ENCODE measurements at regions not wholly inside any gene's neighbourhood (a gene's known extent, or its start where the extent isn't known, plus 50 kb on each side); places are given as distances from the start of the nearest gene placed in this dataset.
A peak's percentile ranks its signal among the peaks of the same experiment; 100 is the strongest.

GRCh38 chr15:88979674-88980073 lies 66.5 kb upstream of the MFGE8 start:
- Histone ChIP-seq H3K4me1 (peaks cover 0 to 19% (median 17%) of the 10 kb centered on the region in 4 donors), H3K27me3 (no peaks in the 10 kb centered on the region), H3K9me3 (peaks cover 0 to 4% (median 0%) of the 10 kb centered on the region in 4 donors), H3K4me3 (no peak overlapping the region), H3K36me3 (no peaks in the 10 kb centered on the region), H3K27ac (replicated peaks in 1 of 4) (no peak overlapping the region)
- TF ChIP-seq EP300 (IDR thresholded peaks at IDR 0.05) (no peak), POLR2AphosphoS5 (IDR thresholded peaks at IDR 0.05) (no peak), CTCF (IDR thresholded peaks at IDR 0.05) (no peak), POLR2A (IDR thresholded peaks at IDR 0.05; ENCODE audit: low read depth) (no peak)
- 75% methylated on average over 7 of the region's 8 CpGs for WGBS
- no peak for DNase-seq (ENCODE audit: extremely low spot score)
- intact Hi-C loops (cut with DNase I): no loop called here

GRCh38 chr15:88980498-88980897 lies 67.3 kb upstream of the MFGE8 start:
- DNase-seq (ENCODE audit: extremely low spot score): no peak
- peaks cover 0 to 4% (median 0%) of the 10 kb centered on the region in 4 donors for H3K9me3 ChIP-seq
- H3K4me1 ChIP-seq: peaks cover 0 to 19% (median 17%) of the 10 kb centered on the region in 4 donors
- no peaks in the 10 kb centered on the region for H3K27me3 ChIP-seq
- no peaks in the 10 kb centered on the region for H3K36me3 ChIP-seq
- no peak overlapping the region for H3K4me3 ChIP-seq
- intact Hi-C loops (cut with DNase I): no loop called here
- WGBS: 87% methylated on average over 4 of the region's 4 CpGs
- TF ChIP-seq POLR2A (IDR thresholded peaks at IDR 0.05; ENCODE audit: low read depth): no peak
- TF ChIP-seq CTCF (IDR thresholded peaks at IDR 0.05): no peak
- TF ChIP-seq POLR2AphosphoS5 (IDR thresholded peaks at IDR 0.05): no peak
- TF ChIP-seq EP300 (IDR thresholded peaks at IDR 0.05): no peak
- H3K27ac ChIP-seq (replicated peaks in 1 of 4): no peak overlapping the region

GRCh38 chr15:88981244-88982215 lies 68.4 kb upstream of the MFGE8 start:
- Histone ChIP-seq H3K36me3 (no peaks in the 10 kb centered on the region), H3K27me3 (no peaks in the 10 kb centered on the region), H3K9me3 (peaks cover 0 to 3% (median 0%) of the 10 kb centered on the region in 4 donors), H3K4me1 (peaks cover 0 to 19% (median 17%) of the 10 kb centered on the region in 4 donors), H3K27ac (replicated peaks in 1 of 4) (no peak overlapping the region), H3K4me3 (no peak overlapping the region)
- TF ChIP-seq POLR2A (IDR thresholded peaks at IDR 0.05; ENCODE audit: low read depth) (no peak), POLR2AphosphoS5 (IDR thresholded peaks at IDR 0.05) (no peak), EP300 (IDR thresholded peaks at IDR 0.05) (no peak), CTCF (IDR thresholded peaks at IDR 0.05) (no peak)
- DNase-seq (ENCODE audit: extremely low spot score): no peak
- intact Hi-C loops (cut with DNase I): no loop called here
- 74% methylated on average over 11 of the region's 15 CpGs for WGBS

- DNase-seq (ENCODE audit: extremely low spot score): no peak
Observed at GRCh38 chr15:88982304-88982945, 69.2 kb upstream of the MFGE8 start.

GRCh38 chr15:88982946-88983342 lies 69.8 kb upstream of the MFGE8 start:
- Histone ChIP-seq H3K27me3 (no peaks in the 10 kb centered on the region), H3K4me3 (no peak overlapping the region), H3K4me1 (peaks cover 0 to 19% (median 17%) of the 10 kb centered on the region in 4 donors), H3K9me3 (no peaks in the 10 kb centered on the region), H3K36me3 (no peaks in the 10 kb centered on the region), H3K27ac (replicated peaks in 1 of 4) (peak overlapping the region; percentile 0 to 37 (median 30))
- WGBS: 77% methylated on average over 2 of the region's 2 CpGs
- no peak for DNase-seq (ENCODE audit: extremely low spot score)
- TF ChIP-seq EP300 (IDR thresholded peaks at IDR 0.05): no peak
- TF ChIP-seq POLR2A (IDR thresholded peaks at IDR 0.05; ENCODE audit: low read depth): no peak
- TF ChIP-seq POLR2AphosphoS5 (IDR thresholded peaks at IDR 0.05): no peak
- TF ChIP-seq CTCF (IDR thresholded peaks at IDR 0.05): no peak
- intact Hi-C loops (cut with DNase I): no loop called here

More at GRCh38 chr15:88982304-88982945, 69.2 kb upstream of the MFGE8 start:
- intact Hi-C loops (cut with DNase I): no loop called here
- Histone ChIP-seq H3K9me3 (no peaks in the 10 kb centered on the region), H3K27me3 (no peaks in the 10 kb centered on the region), H3K4me1 (peaks cover 0 to 19% (median 17%) of the 10 kb centered on the region in 4 donors), H3K27ac (replicated peaks in 1 of 4) (peak overlapping the region; percentile 0 to 37 (median 30)), H3K36me3 (no peaks in the 10 kb centered on the region), H3K4me3 (no peak overlapping the region)
- TF ChIP-seq EP300 (IDR thresholded peaks at IDR 0.05) (no peak), POLR2AphosphoS5 (IDR thresholded peaks at IDR 0.05) (peak; percentile 28 to 42)
- WGBS: 52% methylated on average over 7 of the region's 7 CpGs

Data from esophagus muscularis mucosa (tissue), 4 donors.